ENCODE measurements at regions not wholly inside any gene's neighbourhood (a gene's known extent, or its start where the extent isn't known, plus 50 kb on each side); places are given as distances from the start of the nearest gene placed in this dataset.
A peak's percentile ranks its signal among the peaks of the same experiment; 100 is the strongest.
"Not testable (repeated sequence)": the region's sequence is repeated elsewhere in the genome, so short reads cannot be mapped to it uniquely, and the experiment has no call there.

- DNase-seq, result no peak
Observed at GRCh38 chr5:63553073-63553472, 409.2 kb downstream of the HTR1A start.

GRCh38 chr5:63535840-63536602 is 426.2 kb downstream of the HTR1A start:
- DNase-seq, result no peak

- no peak for DNase-seq
Observed at GRCh38 chr5:63524281-63524680, 438.0 kb downstream of the HTR1A start.

GRCh38 chr5:63516006-63516405 is 446.2 kb downstream of the HTR1A start:
- no peak for DNase-seq

- no peak for DNase-seq
Observed at GRCh38 chr5:63500242-63500641, 462.0 kb downstream of the HTR1A start.

- DNase-seq, result no peak
Observed at GRCh38 chr5:63495225-63495624, 467.0 kb downstream of the HTR1A start.

- no peak for DNase-seq
Observed at GRCh38 chr5:63483338-63483737, 478.9 kb downstream of the HTR1A start.

GRCh38 chr5:63473335-63473967 is 488.8 kb downstream of the HTR1A start:
- no peak for DNase-seq

- no peak for DNase-seq
Observed at GRCh38 chr5:63456279-63456678, 506.0 kb downstream of the HTR1A start.

GRCh38 chr5:63451188-63451587 is 511.1 kb downstream of the HTR1A start:
- DNase-seq, result no peak

GRCh38 chr5:63439537-63439936 is 522.7 kb downstream of the HTR1A start:
- no peak for DNase-seq

GRCh38 chr5:63409737-63410136 is 552.5 kb downstream of the HTR1A start:
- DNase-seq, result no peak

- no peak for DNase-seq
Observed at GRCh38 chr5:63408984-63409383, 553.3 kb downstream of the HTR1A start.

- peak; percentile 60 to 68 for DNase-seq
Observed at GRCh38 chr5:63401436-63402046, 560.7 kb downstream of the HTR1A start.

GRCh38 chr5:63400079-63400478 is 562.2 kb downstream of the HTR1A start:
- no peak for DNase-seq

GRCh38 chr5:63398346-63398745 is 563.9 kb downstream of the HTR1A start:
- DNase-seq, result no peak

GRCh38 chr5:63388188-63388587 is 574.1 kb downstream of the HTR1A start:
- DNase-seq, result not testable (repeated sequence)

GRCh38 chr5:63375851-63376250 is 586.4 kb downstream of the HTR1A start:
- no peak for DNase-seq

GRCh38 chr5:63374085-63374484 is 588.2 kb downstream of the HTR1A start:
- no peak for DNase-seq

- DNase-seq, result no peak
Observed at GRCh38 chr5:63351164-63351563, 611.1 kb downstream of the HTR1A start.

- no peak for DNase-seq
Observed at GRCh38 chr5:63346451-63346850, 615.8 kb downstream of the HTR1A start.

- DNase-seq, result no peak
Observed at GRCh38 chr5:63341442-63341841, 620.8 kb downstream of the HTR1A start.

- DNase-seq, result no peak
Observed at GRCh38 chr5:63323926-63324325, 638.3 kb downstream of the HTR1A start.

GRCh38 chr5:63314551-63314950 is 647.7 kb downstream of the HTR1A start:
- DNase-seq, result no peak
